Epithelial cell of proximal tubule (primary cell): ENCODE measurements at regions not wholly inside any gene's neighbourhood (a gene's known extent, or its start where the extent isn't known, plus 50 kb on each side); places are given as distances from the start of the nearest gene placed in this dataset.

Source experiments
- DNase-seq: peaks from one replicate; pipeline ENCODE4 v3.0.0-alpha.2; 2011; ENCODE audit warnings: low read depth
- H3K4me3 ChIP-seq: 2 replicates; pipeline ENCODE4 v1.5.1; 2011; ENCODE audit warnings: low read depth, mild to moderate bottlenecking, low read length
- TF ChIP-seq, protein P1 (sequence below): conservative IDR thresholded peaks from 2 replicates; pipeline ENCODE4 v1.5.1; 2012; ENCODE audit warnings: low read depth, mild to moderate bottlenecking, low read length

DNA sequence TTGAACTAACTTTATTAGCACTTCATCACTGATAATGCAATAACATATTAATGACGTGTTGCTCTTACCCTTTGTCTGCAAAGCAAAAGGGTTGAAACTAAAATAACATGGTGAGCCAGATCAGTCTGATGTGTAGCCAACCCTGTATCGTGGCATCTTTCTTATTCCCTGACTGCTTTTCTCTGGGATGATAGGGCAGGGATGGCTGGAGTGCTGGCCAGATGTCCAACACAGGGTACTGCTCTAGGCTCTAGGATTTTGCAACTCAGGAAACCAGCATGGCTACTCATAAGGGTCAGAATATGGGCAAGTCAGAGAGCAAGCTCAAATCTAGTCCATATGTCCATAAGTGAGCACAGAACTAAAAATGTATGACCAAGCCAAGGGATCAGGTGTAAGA is 129.1 kb downstream of the SLC17A6 start:
- no peak overlapping the region for H3K4me3 ChIP-seq
- no peak for DNase-seq
- TF ChIP-seq, protein P1, sequence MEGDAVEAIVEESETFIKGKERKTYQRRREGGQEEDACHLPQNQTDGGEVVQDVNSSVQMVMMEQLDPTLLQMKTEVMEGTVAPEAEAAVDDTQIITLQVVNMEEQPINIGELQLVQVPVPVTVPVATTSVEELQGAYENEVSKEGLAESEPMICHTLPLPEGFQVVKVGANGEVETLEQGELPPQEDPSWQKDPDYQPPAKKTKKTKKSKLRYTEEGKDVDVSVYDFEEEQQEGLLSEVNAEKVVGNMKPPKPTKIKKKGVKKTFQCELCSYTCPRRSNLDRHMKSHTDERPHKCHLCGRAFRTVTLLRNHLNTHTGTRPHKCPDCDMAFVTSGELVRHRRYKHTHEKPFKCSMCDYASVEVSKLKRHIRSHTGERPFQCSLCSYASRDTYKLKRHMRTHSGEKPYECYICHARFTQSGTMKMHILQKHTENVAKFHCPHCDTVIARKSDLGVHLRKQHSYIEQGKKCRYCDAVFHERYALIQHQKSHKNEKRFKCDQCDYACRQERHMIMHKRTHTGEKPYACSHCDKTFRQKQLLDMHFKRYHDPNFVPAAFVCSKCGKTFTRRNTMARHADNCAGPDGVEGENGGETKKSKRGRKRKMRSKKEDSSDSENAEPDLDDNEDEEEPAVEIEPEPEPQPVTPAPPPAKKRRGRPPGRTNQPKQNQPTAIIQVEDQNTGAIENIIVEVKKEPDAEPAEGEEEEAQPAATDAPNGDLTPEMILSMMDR = no peak

DNA sequence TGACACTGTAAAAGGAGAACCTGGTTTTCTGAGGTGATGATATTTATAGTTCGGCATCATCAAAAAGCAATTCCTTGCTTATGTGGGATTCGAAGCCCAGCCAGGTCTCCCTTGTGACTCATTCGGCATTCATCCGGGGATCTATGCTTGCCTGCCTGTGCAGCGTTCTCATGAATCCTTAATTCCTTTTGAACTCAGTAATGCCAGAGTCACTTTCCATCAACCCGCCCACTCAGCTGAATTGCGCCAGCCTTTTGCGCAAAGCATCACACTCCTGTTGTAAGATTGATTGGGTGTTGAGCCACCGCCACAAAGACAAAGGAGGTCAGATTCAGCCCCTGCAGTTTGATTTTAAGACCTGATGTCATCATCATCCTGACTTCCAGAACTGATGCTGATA is 128.6 kb downstream of the SLC17A6 start:
- TF ChIP-seq, protein P1 = no peak
- DNase-seq = peak; percentile 52
- H3K4me3 ChIP-seq = no peak overlapping the region

DNA sequence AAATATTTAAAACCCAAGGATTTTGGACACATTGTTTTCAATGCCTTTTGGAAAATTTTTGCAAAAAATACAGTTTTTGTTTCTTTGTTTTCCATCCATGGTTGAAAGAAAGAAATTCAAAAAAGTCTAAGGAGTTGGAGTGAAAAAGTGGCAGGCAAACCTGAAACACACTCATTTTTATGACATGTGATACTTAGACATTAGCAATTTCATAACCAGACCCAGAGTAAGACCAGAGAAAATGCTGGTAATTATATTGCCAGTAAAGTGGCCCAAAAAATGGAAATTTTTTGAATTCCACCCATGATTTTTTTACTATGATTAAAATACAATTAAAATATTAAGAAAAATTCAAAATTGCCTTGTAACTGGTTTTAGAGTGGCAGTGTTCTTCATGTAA is 128.2 kb downstream of the SLC17A6 start:
- DNase-seq = no peak
- no peak overlapping the region for H3K4me3 ChIP-seq
- TF ChIP-seq, protein P1 = no peak

GRCh38 chr11:22465620-22466019 is 127.4 kb downstream of the SLC17A6 start:
- H3K4me3 ChIP-seq = no peak overlapping the region
- no peak for DNase-seq
- TF ChIP-seq, protein P1 = no peak

DNA sequence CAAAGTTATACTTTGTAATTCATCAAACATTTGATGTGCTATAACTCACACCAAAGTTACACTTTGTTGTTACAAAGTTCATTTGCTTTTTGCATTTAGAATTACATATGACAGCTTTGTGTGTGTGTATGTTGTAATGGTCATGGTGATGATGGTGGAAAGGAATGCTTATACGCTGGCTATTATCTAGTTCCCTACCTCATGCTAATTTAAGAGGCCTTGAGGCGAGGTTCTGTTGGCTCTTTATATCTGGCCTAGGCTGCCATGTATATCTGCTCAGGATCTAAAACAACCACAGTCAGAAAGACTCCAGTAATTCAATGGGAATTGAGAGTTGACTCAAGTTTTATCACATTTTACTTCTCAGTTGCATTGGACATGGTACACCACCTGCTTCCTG is 123.4 kb downstream of the SLC17A6 start:
- DNase-seq = no peak
- TF ChIP-seq, protein P1 = no peak
- H3K4me3 ChIP-seq = no peak overlapping the region

DNA sequence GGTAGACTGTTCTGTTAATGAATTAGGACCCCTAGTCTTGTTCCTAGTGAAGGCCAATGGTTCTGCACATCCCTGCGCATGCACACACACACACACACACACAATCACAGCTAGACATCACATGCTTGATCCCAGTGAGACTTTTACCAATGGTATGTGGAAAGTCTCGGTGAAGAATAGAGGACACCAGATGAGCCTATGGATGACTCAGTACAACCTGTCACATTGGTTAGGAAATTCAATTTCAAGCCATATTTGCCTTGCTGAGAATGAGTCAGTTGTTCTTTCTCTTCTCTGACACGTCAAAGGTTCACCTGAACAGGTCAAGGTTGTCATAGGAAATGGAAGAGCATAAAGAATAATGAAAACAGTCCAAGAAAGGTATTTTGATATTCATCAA is 122.0 kb downstream of the SLC17A6 start:
- DNase-seq = no peak
- TF ChIP-seq, protein P1 = no peak
- no peak overlapping the region for H3K4me3 ChIP-seq

- TF ChIP-seq, protein P1 = no peak
- no peak overlapping the region for H3K4me3 ChIP-seq
- no peak for DNase-seq
Observed at GRCh38 chr11:22459048-22459447, 120.9 kb downstream of the SLC17A6 start.
